ENCODE measurements at regions not wholly inside any gene's neighbourhood (a gene's known extent, or its start where the extent isn't known, plus 50 kb on each side); places are given as distances from the start of the nearest gene placed in this dataset.

DNA sequence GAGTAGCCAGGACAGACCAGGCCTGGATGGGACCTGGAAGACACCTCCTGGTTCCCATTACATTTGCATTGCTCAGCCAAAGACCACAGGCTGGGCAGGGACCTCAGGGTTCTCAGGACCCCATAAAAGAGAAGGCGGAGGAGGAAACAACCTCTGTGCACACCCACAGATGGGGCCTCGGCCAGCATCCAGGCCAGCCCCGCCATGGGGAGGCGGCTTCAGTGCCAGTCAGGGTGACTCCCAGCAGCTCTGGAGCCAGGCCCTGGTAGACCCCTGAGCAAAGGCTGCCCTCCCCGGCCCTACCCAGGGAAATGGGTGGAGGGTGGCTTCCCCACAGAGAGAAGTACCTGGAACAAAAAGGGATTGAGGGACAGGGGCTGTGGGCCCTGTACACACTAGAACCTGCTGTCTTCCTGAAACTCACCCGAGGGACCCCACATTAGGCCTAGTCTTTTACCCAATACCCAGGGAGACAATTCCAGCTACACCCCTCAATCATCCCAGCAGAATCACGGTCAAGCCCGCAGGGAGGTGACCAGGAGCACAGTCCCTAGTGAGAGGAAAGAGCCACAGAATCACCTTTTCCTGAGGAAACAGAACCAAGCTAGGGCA lies 64.5 kb downstream of the PSMG1 start:
- H3K9me3 Mint-ChIP-seq, result peaks cover 17% of the 10 kb centered on the region
- H3K4me3 Mint-ChIP-seq, result no peak overlapping the region
- no peak for TF ChIP-seq CTCF (IDR thresholded peaks at IDR 0.05; ENCODE audit: unreplicated experiment)
- no peaks in the 10 kb centered on the region for H3K4me1 Mint-ChIP-seq
- H3K27me3 Mint-ChIP-seq (ENCODE audit: low read depth), result peaks cover 1% of the 10 kb centered on the region
- H3K36me3 Mint-ChIP-seq, result peaks cover 2% of the 10 kb centered on the region
- DNase-seq (ENCODE audit: low spot score in 2 of 2, unreplicated experiment in 2 of 2), result no peak
- H3K27ac Mint-ChIP-seq, result no peak overlapping the region

GRCh38 chr21:39118061-39118460 lies 65.2 kb downstream of the PSMG1 start:
- H3K27me3 Mint-ChIP-seq (ENCODE audit: low read depth), result peaks cover 1% of the 10 kb centered on the region
- H3K36me3 Mint-ChIP-seq, result no peaks in the 10 kb centered on the region
- no peak for DNase-seq (ENCODE audit: low spot score in 2 of 2, unreplicated experiment in 2 of 2)
- no peak overlapping the region for H3K27ac Mint-ChIP-seq
- H3K4me1 Mint-ChIP-seq, result no peaks in the 10 kb centered on the region
- TF ChIP-seq CTCF (IDR thresholded peaks at IDR 0.05; ENCODE audit: unreplicated experiment), result no peak
- H3K4me3 Mint-ChIP-seq, result no peak overlapping the region
- peaks cover 10% of the 10 kb centered on the region for H3K9me3 Mint-ChIP-seq

- H3K27ac Mint-ChIP-seq, result no peak overlapping the region
Observed at GRCh38 chr21:39117440-39117970, 65.7 kb downstream of the PSMG1 start.

DNA sequence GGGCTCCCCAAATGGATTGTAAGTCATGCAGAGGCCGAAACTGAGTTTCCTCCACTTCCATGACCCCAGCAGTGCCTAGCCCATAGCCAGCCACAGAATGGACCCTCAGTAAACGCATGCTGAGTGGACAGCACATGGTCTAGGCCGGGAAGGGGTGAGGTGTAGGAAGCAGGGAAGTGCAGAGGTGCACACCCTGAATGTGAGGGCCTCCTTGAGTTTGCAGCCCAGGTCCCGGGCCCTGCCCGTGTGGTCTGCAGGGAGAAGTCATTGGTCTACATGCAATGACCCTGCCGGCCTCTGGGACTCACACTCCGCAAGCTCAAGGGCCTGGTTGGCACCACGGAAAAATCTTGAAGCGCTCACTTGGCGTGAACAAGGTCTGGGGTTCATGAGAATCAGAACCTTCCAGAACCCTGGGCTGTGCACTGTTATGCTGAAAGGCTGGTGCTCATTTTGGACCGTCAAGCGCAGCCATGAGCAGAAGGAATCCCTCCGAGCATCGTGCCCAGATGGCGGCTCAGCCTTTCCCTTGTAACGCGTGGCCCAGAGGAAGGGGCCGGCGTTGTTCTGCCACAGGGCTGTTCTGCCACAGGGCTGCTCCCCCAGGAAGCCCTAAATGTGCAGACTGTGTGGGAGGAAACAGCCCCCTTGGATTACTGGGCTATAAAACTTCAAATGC lies 66.4 kb downstream of the PSMG1 start:
- DNase-seq (ENCODE audit: low spot score in 2 of 2, unreplicated experiment in 2 of 2), result no peak
- no peak for TF ChIP-seq CTCF (IDR thresholded peaks at IDR 0.05; ENCODE audit: unreplicated experiment)
- no peaks in the 10 kb centered on the region for H3K36me3 Mint-ChIP-seq
- no peaks in the 10 kb centered on the region for H3K4me1 Mint-ChIP-seq
- H3K4me3 Mint-ChIP-seq, result no peak overlapping the region
- no peak overlapping the region for H3K27ac Mint-ChIP-seq
- H3K9me3 Mint-ChIP-seq, result peaks cover 5% of the 10 kb centered on the region
- H3K27me3 Mint-ChIP-seq (ENCODE audit: low read depth), result peaks cover 1% of the 10 kb centered on the region

More at GRCh38 chr21:39117440-39117970, 65.7 kb downstream of the PSMG1 start:
- no peak for TF ChIP-seq CTCF (IDR thresholded peaks at IDR 0.05; ENCODE audit: unreplicated experiment)
- DNase-seq (ENCODE audit: low spot score in 2 of 2, unreplicated experiment in 2 of 2), result no peak
- Mint-ChIP-seq H3K9me3 (peaks cover 10% of the 10 kb centered on the region), H3K4me1 (no peaks in the 10 kb centered on the region), H3K4me3 (no peak overlapping the region), H3K27me3 (ENCODE audit: low read depth) (peaks cover 1% of the 10 kb centered on the region), H3K36me3 (no peaks in the 10 kb centered on the region)

GRCh38 chr21:39115576-39116235 lies 67.5 kb downstream of the PSMG1 start:
- no peak for TF ChIP-seq CTCF (IDR thresholded peaks at IDR 0.05; ENCODE audit: unreplicated experiment)
- no peaks in the 10 kb centered on the region for H3K4me1 Mint-ChIP-seq

More at GRCh38 chr21:39115576-39116235, 67.5 kb downstream of the PSMG1 start:
- Mint-ChIP-seq H3K27me3 (ENCODE audit: low read depth) (peaks cover 1% of the 10 kb centered on the region), H3K27ac (no peak overlapping the region), H3K9me3 (peaks cover 4% of the 10 kb centered on the region), H3K36me3 (no peaks in the 10 kb centered on the region), H3K4me3 (no peak overlapping the region)
- DNase-seq (ENCODE audit: low spot score in 2 of 2, unreplicated experiment in 2 of 2), result no peak

Data from mesothelial cell of epicardium (in vitro differentiated cells).